BJ (cell line): ENCODE measurements at regions not wholly inside any gene's neighbourhood (a gene's known extent, or its start where the extent isn't known, plus 50 kb on each side); places are given as distances from the start of the nearest gene placed in this dataset.

ENCODE experiments used
- CTCF ChIA-PET: fragments of 350-600 bp; formaldehyde crosslinking; extraction: SDS; loops from one replicate; lab custom pipeline; 2021; ENCODE audit warnings: antibody characterized with exemption, inconsistent platforms; lab: Yijun Ruan, JAX
- POLR2A ChIA-PET: fragments of 300-600 bp; sonication (Branson Sonifier 250); formaldehyde crosslinking; extraction: SDS; loops from one replicate; lab custom pipeline; 2021; ENCODE audit warnings: antibody characterized with exemption; lab: Charles Lee
- DNase-seq: peaks from one replicate; pipeline ENCODE4 v3.0.0-alpha.2; 2011; ENCODE audit warnings: low read depth
- H3K27me3 ChIP-seq: 2 replicates; pipeline ENCODE4 v1.6.0; 2011; ENCODE audit warnings: low read length; ENCODE audit not compliant: control insufficient read depth, insufficient read depth
- H3K36me3 ChIP-seq: 2 replicates; pipeline ENCODE4 v1.5.1; 2011; ENCODE audit warnings: low read length; ENCODE audit not compliant: control insufficient read depth, insufficient read depth
- H3K4me3 ChIP-seq: 2 replicates; pipeline ENCODE4 v1.5.1; 2011; ENCODE audit warnings: low read depth, mild to moderate bottlenecking, control low read depth, low read length
- TF ChIP-seq, protein P1 (sequence below): IDR thresholded peaks from 2 replicates; pipeline ENCODE4 v1.5.1; 2011; ENCODE audit warnings: low read depth, mild to moderate bottlenecking, control low read depth, inconsistent platforms, low read length, moderate library complexity; ENCODE audit not compliant: insufficient read depth

DNA sequence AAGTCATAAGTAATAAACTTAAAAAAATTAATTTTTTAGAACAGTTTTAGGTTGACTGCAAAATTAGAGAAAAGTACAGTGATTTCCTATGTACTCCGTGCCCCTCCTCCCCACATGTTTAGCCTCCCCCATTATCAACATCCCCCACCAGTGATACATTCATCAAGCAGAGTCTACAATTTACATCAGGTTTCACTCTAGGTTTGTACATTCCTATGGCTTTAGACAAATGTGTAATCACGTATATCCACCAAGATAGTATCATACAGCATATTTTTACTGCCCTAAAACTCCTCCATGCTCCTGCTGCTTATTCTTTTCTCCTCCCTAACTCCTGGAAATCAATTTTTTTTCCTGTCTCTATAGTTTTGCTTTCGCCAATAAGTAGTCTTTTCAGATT, 438.7 kb downstream of the LRFN5 start:
- H3K4me3 ChIP-seq: no peak overlapping the region
- ChIA-PET CTCF (no interaction called here), POLR2A (no interaction called here)
- no peaks in the 10 kb centered on the region for H3K27me3 ChIP-seq
- TF ChIP-seq, protein P1, sequence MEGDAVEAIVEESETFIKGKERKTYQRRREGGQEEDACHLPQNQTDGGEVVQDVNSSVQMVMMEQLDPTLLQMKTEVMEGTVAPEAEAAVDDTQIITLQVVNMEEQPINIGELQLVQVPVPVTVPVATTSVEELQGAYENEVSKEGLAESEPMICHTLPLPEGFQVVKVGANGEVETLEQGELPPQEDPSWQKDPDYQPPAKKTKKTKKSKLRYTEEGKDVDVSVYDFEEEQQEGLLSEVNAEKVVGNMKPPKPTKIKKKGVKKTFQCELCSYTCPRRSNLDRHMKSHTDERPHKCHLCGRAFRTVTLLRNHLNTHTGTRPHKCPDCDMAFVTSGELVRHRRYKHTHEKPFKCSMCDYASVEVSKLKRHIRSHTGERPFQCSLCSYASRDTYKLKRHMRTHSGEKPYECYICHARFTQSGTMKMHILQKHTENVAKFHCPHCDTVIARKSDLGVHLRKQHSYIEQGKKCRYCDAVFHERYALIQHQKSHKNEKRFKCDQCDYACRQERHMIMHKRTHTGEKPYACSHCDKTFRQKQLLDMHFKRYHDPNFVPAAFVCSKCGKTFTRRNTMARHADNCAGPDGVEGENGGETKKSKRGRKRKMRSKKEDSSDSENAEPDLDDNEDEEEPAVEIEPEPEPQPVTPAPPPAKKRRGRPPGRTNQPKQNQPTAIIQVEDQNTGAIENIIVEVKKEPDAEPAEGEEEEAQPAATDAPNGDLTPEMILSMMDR: no peak
- no peaks in the 10 kb centered on the region for H3K36me3 ChIP-seq
- DNase-seq: no peak

DNA sequence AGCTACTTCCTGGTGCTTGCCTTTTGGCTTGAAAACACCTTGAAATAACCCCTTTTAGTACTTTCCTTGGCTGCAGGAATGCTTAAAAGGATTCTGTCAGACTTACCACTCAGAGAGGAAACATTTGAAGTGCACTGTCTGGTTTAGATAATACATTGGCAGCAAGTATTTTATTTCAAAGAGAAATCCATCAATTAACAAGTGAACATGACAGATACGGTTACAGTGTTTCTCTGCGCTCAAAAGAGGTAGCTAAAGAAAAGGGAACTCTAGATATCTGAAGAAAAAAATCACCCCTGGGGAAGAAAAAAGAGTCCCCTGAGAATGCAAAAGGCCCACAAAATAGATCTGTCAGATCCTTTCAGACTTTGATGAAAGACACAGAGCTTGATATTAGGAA, 421.9 kb downstream of the LRFN5 start:
- Histone ChIP-seq H3K4me3 (no peak overlapping the region), H3K36me3 (no peaks in the 10 kb centered on the region), H3K27me3 (no peaks in the 10 kb centered on the region)
- POLR2A ChIA-PET: no interaction called here
- CTCF ChIA-PET: no interaction called here
- TF ChIP-seq, protein P1: no peak
- DNase-seq: no peak

- TF ChIP-seq, protein P1: no peak
- POLR2A ChIA-PET: no interaction called here
- H3K27me3 ChIP-seq: no peaks in the 10 kb centered on the region
- DNase-seq: no peak
- H3K4me3 ChIP-seq: no peak overlapping the region
- CTCF ChIA-PET: no interaction called here
- H3K36me3 ChIP-seq: no peaks in the 10 kb centered on the region
Observed at GRCh38 chr14:42027271-42027670, 420.6 kb downstream of the LRFN5 start.

- no peaks in the 10 kb centered on the region for H3K27me3 ChIP-seq
- TF ChIP-seq, protein P1: no peak
- H3K4me3 ChIP-seq: no peak overlapping the region
- H3K36me3 ChIP-seq: no peaks in the 10 kb centered on the region
- DNase-seq: no peak
- POLR2A ChIA-PET: no interaction called here
- CTCF ChIA-PET: no interaction called here
Observed at GRCh38 chr14:42023452-42023851, 416.8 kb downstream of the LRFN5 start.

- TF ChIP-seq, protein P1: no peak
- ChIA-PET POLR2A (no interaction called here), CTCF (no interaction called here)
- no peaks in the 10 kb centered on the region for H3K36me3 ChIP-seq
- H3K4me3 ChIP-seq: no peak overlapping the region
- no peak for DNase-seq
- no peaks in the 10 kb centered on the region for H3K27me3 ChIP-seq
Observed at GRCh38 chr14:42014301-42014700, 407.6 kb downstream of the LRFN5 start.
